AG04449 (cell line): ENCODE measurements at regions not wholly inside any gene's neighbourhood (a gene's known extent, or its start where the extent isn't known, plus 50 kb on each side); places are given as distances from the start of the nearest gene placed in this dataset.

Experiments used
- CTCF ChIA-PET: fragments of 350-600 bp; formaldehyde crosslinking; extraction: SDS; loops from one replicate; lab custom pipeline; 2021; ENCODE audit warnings: antibody characterized with exemption; lab: Yijun Ruan, JAX
- POLR2A ChIA-PET: fragments of 400-600, 350-600 bp; formaldehyde crosslinking; extraction: SDS; loops from one replicate; lab custom pipeline; 2020; ENCODE audit warnings: antibody characterized with exemption, inconsistent platforms; lab: Yijun Ruan, JAX
- DNase-seq: peaks from one replicate; pipeline ENCODE4 v3.0.0-alpha.2; 2010; ENCODE audit warnings: low read depth, low spot score
- H3K4me3 ChIP-seq: 2 replicates; pipeline ENCODE4 v1.5.1; 2011; ENCODE audit warnings: low read depth, mild to moderate bottlenecking, control low read depth, low read length
- TF ChIP-seq, protein P1 (sequence below): IDR thresholded peaks from one replicate; pipeline ENCODE4 v1.5.1; 2011; ENCODE audit warnings: mild to moderate bottlenecking, moderate library complexity, low read length, control low read depth, inconsistent platforms; ENCODE audit not compliant: insufficient read depth; ENCODE audit errors: missing control alignments

DNA sequence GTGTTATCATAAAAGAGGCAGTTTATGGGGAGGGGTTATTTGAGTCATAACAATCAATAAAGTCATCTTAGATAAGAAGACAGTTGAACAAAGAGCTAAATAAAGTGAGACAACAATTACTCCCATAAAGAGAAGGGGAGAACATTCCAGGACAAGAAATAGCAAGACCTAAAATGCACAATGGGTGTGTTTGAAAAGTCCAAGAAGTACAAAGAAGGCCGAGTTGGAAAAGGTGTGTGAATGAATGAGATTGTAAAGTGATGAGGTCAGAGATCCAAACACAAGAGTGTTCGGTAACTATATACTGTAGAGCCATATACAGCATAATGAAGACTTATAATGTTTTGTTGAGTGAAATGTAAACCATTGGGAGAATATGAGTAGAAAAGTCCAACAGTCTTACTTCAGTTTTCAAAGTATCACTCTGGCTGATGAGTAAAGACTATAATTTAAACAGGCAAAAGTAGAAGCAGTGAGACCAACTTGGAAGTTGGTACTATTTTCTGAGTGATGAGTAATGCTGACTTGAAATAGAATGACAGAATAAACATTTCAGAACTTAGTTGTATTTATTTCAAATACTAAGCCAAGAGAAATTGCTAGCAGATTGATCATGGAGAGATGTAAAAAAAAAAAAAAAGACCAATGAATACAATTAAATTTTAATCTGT lies 868.7 kb upstream of the CDH9 start:
- TF ChIP-seq, protein P1, sequence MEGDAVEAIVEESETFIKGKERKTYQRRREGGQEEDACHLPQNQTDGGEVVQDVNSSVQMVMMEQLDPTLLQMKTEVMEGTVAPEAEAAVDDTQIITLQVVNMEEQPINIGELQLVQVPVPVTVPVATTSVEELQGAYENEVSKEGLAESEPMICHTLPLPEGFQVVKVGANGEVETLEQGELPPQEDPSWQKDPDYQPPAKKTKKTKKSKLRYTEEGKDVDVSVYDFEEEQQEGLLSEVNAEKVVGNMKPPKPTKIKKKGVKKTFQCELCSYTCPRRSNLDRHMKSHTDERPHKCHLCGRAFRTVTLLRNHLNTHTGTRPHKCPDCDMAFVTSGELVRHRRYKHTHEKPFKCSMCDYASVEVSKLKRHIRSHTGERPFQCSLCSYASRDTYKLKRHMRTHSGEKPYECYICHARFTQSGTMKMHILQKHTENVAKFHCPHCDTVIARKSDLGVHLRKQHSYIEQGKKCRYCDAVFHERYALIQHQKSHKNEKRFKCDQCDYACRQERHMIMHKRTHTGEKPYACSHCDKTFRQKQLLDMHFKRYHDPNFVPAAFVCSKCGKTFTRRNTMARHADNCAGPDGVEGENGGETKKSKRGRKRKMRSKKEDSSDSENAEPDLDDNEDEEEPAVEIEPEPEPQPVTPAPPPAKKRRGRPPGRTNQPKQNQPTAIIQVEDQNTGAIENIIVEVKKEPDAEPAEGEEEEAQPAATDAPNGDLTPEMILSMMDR: no peak
- no peak for DNase-seq
- no peak overlapping the region for H3K4me3 ChIP-seq
- ChIA-PET CTCF (no interaction called here), POLR2A (no interaction called here)

DNA sequence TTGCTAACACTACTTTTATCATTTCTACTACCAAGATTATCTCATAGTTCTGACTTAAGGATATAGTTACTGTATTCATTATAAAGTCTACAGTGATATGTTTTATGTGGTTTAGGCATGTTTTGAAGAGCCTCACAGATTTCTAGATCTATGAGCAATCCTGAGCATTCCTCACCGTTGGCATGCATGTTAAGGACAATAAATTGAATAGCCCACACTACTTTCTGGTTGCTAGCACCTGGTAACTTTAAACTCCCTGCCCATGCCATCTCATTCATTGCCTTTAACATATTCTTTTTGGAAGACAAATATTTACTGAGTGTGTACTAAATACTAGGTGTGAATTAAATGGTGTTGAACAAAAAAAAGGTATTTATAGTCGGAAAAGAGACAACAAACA lies 868.1 kb upstream of the CDH9 start:
- CTCF ChIA-PET: no interaction called here
- H3K4me3 ChIP-seq: no peak overlapping the region
- TF ChIP-seq, protein P1: no peak
- POLR2A ChIA-PET: no interaction called here
- DNase-seq: no peak

DNA sequence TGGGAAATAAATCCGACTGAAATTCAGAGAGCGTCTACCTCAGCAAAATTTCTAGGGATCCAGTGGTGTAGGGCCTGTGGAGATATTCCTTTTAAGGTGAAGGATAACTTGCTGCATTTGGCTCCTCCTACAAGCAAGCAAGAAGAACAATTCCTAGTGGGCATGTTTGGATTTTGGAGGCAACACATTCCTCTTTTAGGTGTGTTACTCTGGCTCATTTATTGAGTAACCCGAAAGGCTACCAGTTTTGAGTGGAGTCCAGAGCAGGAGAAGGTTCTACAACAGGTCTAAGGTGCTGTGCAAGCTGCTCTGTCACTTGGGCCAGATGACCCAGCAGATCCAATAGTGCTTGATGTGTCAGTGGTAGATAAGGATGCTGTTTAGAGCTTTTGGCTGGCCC lies 862.4 kb upstream of the CDH9 start:
- ChIA-PET POLR2A (no interaction called here), CTCF (no interaction called here)
- DNase-seq: no peak
- TF ChIP-seq, protein P1: no peak
- H3K4me3 ChIP-seq: no peak overlapping the region

DNA sequence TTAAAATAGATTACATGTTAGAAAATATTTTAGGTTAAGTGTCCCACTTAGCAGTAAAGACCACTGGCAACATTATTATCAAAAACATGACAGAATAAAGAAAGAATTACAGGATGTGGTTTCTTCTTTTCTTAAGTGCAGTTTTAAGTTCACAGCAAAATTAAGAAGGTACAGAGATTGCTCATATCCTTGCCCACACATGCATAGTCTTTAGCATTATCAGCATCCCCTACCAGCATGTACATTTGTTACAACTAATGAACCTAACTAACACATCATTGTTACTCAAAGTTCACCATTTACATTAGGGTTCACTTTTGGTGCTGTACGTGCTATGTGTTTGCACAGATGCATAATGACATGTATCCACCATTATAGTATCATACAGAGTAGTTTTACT lies 837.7 kb upstream of the CDH9 start:
- H3K4me3 ChIP-seq: no peak overlapping the region
- TF ChIP-seq, protein P1: no peak
- POLR2A ChIA-PET: no interaction called here
- CTCF ChIA-PET: no interaction called here
- DNase-seq: no peak

DNA sequence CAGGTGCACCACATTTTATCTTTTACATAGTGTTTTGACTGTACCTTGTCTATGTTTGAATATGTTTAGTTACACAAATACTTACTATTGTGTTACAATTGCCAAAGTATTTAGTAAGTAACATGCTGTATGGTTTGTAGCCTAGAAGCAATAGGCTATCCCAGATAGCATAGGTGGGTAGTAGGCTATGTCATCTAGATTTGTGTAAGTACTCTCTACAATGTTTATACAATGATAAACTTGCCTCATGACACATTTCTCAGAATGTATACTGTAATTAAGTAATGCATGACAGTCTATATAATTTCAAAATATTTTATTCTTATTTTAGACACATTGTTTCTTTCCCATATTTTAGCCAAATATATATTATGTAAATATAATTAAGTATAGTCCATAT lies 836.8 kb upstream of the CDH9 start:
- DNase-seq: no peak
- no peak overlapping the region for H3K4me3 ChIP-seq
- CTCF ChIA-PET: no interaction called here
- POLR2A ChIA-PET: no interaction called here
- TF ChIP-seq, protein P1: no peak

DNA sequence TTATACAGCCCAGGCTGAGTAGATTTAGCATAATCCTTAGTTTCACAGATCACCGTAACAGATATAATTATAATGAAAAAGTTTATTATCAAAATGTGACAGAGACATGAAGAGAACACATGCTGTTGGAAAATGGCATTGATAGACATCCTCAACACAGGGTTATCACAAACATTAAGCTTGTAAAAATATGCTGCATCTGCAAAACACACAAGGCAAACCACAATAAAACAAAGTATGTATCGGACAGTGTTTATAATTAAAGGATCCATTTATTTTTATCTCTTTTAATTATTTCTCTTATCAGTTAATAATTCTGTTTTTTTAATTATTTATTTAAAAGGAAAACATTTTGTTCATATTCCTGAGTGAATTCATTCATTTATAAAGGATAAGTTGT lies 829.9 kb upstream of the CDH9 start:
- no peak for DNase-seq
- ChIA-PET POLR2A (no interaction called here), CTCF (no interaction called here)
- TF ChIP-seq, protein P1: no peak
- H3K4me3 ChIP-seq: no peak overlapping the region
